ENCODE measurements at regions not wholly inside any gene's neighbourhood (a gene's known extent, or its start where the extent isn't known, plus 50 kb on each side); places are given as distances from the start of the nearest gene placed in this dataset.
"Not testable (repeated sequence)": the region's sequence is repeated elsewhere in the genome, so short reads cannot be mapped to it uniquely, and the experiment has no call there.

- not testable (repeated sequence) for TF ChIP-seq CTCF, POLR2A (IDR thresholded peaks at IDR 0.05)
Observed at GRCh38 chr1:68881330-68882194, 384.7 kb upstream of the DEPDC1 start.
